ENCODE measurements at regions not wholly inside any gene's neighbourhood (a gene's known extent, or its start where the extent isn't known, plus 50 kb on each side); places are given as distances from the start of the nearest gene placed in this dataset.

DNA sequence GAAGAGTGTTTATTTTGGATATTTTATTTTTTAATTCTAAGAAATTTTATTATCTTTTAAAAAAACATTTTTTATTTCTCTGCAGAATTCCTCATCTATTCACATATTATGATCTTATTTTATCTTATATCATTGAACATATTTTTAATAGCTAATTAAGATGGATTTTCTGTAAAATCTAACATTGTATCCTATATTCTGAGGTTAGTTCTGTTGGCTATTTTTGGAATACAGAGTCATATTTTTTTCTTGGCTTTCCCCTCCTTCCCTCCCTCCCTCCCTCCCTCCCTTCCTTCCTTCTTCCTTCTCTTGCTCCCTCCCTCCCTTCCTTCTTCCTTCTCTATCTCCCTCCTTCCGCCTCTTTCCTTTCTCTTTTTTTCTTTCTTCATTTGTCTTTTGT lies 2326.6 kb upstream of the RAG2 start:
- no peak for TF ChIP-seq POLR2A (IDR thresholded peaks at IDR 0.05)
- TF ChIP-seq, protein P1, sequence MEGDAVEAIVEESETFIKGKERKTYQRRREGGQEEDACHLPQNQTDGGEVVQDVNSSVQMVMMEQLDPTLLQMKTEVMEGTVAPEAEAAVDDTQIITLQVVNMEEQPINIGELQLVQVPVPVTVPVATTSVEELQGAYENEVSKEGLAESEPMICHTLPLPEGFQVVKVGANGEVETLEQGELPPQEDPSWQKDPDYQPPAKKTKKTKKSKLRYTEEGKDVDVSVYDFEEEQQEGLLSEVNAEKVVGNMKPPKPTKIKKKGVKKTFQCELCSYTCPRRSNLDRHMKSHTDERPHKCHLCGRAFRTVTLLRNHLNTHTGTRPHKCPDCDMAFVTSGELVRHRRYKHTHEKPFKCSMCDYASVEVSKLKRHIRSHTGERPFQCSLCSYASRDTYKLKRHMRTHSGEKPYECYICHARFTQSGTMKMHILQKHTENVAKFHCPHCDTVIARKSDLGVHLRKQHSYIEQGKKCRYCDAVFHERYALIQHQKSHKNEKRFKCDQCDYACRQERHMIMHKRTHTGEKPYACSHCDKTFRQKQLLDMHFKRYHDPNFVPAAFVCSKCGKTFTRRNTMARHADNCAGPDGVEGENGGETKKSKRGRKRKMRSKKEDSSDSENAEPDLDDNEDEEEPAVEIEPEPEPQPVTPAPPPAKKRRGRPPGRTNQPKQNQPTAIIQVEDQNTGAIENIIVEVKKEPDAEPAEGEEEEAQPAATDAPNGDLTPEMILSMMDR (IDR thresholded peaks at IDR 0.05), result no peak
- TF ChIP-seq POLR2AphosphoS5 (IDR thresholded peaks at IDR 0.05), result no peak

All from stomach (tissue), 4 donors.